Activated naive CD8-positive, alpha-beta T cell treated with anti-CD3 and anti-CD28 coated beads, Interleukin-2, amount 10 ng/mL, durations not matched to agents 7 days and 5 days (primary cell): ENCODE measurements at regions not wholly inside any gene's neighbourhood (a gene's known extent, or its start where the extent isn't known, plus 50 kb on each side); places are given as distances from the start of the nearest gene placed in this dataset.

Experiments used
- ATAC-seq: fragments of 150-1000 bp; cut with Tn5 transposase; one replicate; pipeline ENCODE4 v1.10.0; 2021; ENCODE audit warnings: low read depth, moderate library complexity
- POLR2A ChIA-PET: fragments of 350-600 bp; sonication (Branson Sonifier 250); formaldehyde crosslinking; loops from one replicate; lab custom pipeline; 2021; ENCODE audit warnings: antibody characterized with exemption; lab: Charles Lee
- DNase-seq: peaks from one replicate; pipeline ENCODE4 v3.0.0; 2021
- H3K27ac Mint-ChIP-seq: one replicate; pipeline ENCODE4 v1.8.0; 2022; ENCODE audit warnings: mild to moderate bottlenecking, mixed read lengths
- H3K27me3 Mint-ChIP-seq: one replicate; pipeline ENCODE4 v1.8.0; 2022; ENCODE audit warnings: mild to moderate bottlenecking, moderate library complexity, mixed read lengths
- H3K36me3 Mint-ChIP-seq: one replicate; pipeline ENCODE4 v1.8.0; 2021; ENCODE audit warnings: mild to moderate bottlenecking, mixed read lengths
- H3K4me1 Mint-ChIP-seq: one replicate; pipeline ENCODE4 v1.8.0; 2021; ENCODE audit warnings: mixed read lengths
- H3K4me3 Mint-ChIP-seq: one replicate; pipeline ENCODE4 v1.8.0; 2022; ENCODE audit warnings: mild to moderate bottlenecking, moderate library complexity, mixed read lengths
- H3K9me3 Mint-ChIP-seq: one replicate; pipeline ENCODE4 v1.8.0; 2021; ENCODE audit warnings: mixed read lengths

DNA sequence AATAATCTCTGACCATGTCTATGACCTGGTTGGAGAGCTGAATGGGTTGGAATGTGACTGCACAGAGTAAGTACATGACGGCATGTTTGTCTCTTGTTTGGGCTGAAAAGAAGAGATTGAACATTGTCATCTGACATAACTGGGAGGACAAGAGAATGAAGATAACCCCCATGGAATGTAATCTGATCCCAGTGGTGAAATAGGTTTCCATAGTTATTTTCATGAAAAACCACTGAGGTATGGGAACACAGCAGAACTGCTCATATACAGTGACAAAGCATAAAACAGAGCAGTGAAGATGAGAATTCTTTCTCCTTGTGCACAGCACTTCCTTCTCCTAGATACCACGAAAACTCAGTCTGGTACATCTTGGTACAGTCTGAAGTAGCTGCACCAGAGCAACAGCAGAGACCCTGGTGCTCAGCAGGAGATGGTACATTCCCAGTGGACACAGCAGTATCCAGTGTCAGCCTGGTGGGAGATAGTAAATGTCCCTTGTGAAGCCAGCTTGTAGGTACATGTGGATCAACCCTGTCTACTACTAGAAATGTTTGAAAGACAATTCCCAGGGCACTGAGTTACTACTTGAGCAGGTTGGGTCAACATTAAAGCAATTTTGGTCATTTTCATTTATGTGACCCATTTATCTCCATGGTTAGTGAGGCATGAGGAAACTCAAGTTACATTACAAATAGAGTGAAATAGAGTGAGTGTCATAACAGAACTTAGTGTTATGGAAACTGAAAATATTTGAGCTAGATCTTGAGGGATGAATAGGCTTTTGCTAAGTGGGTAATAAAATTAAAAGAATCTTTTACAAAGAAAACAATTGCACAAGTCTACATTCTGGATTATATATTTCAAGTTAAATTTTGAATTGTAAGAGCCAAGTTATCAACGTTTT is 178.3 kb downstream of the SUCNR1 start:
- Mint-ChIP-seq H3K9me3 (no peaks in the 10 kb centered on the region), H3K4me3 (no peak overlapping the region), H3K27ac (no peak overlapping the region), H3K27me3 (peaks cover 15% of the 10 kb centered on the region), H3K36me3 (no peaks in the 10 kb centered on the region), H3K4me1 (no peaks in the 10 kb centered on the region)
- DNase-seq (no peak), ATAC-seq (no peak)
- POLR2A ChIA-PET, result no interaction called here

DNA sequence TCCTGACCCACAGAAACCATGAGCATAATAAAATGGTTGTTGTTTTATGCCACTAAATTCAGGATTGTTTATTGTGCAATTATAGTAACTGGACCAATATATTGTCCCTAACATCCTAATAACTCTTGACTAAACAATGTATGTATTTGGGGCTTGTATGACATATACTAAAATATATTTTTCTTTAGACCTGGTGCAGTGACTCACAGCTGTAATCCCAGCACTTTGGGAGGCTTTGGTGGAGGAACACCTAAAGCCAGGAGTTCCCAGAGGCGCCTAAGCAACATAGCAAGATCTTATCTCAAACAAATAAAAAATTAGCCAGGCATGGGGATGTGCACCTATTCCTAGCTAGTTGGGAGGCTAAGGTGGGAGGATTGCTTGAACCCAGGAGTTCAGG is 180.4 kb downstream of the SUCNR1 start:
- Mint-ChIP-seq H3K27ac (no peak overlapping the region), H3K4me1 (no peaks in the 10 kb centered on the region), H3K4me3 (no peak overlapping the region), H3K9me3 (no peaks in the 10 kb centered on the region), H3K36me3 (no peaks in the 10 kb centered on the region), H3K27me3 (peaks cover 11% of the 10 kb centered on the region)
- DNase-seq (no peak), ATAC-seq (no peak)
- POLR2A ChIA-PET, result no interaction called here

DNA sequence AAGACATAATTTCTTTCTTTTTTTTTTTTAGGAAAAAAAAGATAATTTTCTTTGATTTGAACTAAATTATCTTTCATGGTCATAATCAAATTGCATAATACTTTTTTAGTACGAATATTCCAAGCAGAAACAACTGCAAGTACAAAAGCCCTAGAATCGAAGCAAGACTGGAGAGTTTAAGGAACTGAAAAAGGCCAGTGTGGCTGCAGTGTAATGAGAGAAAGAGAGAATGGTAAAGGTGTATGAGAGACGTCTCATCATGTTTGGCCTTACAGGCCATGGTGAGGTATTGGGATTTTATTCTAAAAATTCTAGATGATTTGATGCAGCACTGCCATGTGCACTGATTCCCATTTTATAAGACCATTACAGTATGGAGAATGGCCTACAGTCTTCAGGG is 180.9 kb downstream of the SUCNR1 start:
- no peaks in the 10 kb centered on the region for H3K36me3 Mint-ChIP-seq
- no peak overlapping the region for H3K27ac Mint-ChIP-seq
- peaks cover 10% of the 10 kb centered on the region for H3K27me3 Mint-ChIP-seq
- no peak overlapping the region for H3K4me3 Mint-ChIP-seq
- no peaks in the 10 kb centered on the region for H3K9me3 Mint-ChIP-seq
- no peak for DNase-seq
- ATAC-seq, result no peak
- POLR2A ChIA-PET, result no interaction called here
- no peaks in the 10 kb centered on the region for H3K4me1 Mint-ChIP-seq

DNA sequence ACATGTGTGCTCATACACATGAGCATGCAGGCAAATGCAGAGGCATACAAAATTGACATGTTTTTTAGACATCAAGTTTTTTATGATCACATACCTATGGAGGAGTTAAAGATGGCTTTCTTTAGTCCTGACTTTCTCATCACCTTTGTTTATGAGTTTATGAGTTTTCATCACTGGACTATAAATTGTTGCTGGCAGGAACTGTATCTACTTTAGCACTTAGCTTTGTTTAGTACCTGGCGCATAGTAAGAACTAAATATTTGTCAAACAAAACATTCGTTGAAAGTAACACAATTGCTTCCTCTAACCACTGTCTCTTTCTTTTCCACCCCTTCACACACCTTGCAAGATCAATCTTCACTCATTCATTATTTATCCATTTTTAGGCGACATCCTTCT is 182.6 kb downstream of the SUCNR1 start:
- H3K27ac Mint-ChIP-seq, result no peak overlapping the region
- H3K27me3 Mint-ChIP-seq, result peaks cover 15% of the 10 kb centered on the region
- H3K9me3 Mint-ChIP-seq, result no peaks in the 10 kb centered on the region
- POLR2A ChIA-PET, result no interaction called here
- ATAC-seq (no peak), DNase-seq (no peak)
- no peaks in the 10 kb centered on the region for H3K4me1 Mint-ChIP-seq
- H3K36me3 Mint-ChIP-seq, result no peaks in the 10 kb centered on the region
- no peak overlapping the region for H3K4me3 Mint-ChIP-seq

DNA sequence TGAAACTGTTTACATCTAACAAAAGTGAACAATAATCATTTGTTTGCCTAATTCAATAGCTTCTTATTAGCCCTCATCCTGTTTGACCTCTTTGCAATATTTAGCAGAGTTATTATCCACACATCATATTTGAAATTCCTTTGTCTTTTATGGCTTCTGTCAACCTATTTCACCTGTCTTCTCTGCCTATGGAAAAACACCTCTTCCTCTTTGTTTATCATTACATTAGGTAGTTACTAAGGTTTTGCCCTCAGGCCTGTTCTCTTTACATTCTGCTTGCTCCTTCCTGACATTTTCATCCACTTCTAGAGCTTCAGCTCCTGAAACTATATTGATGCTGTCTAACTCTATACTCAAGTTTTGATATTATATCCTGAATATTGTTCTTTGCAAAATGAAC is 183.0 kb downstream of the SUCNR1 start:
- Mint-ChIP-seq H3K27me3 (peaks cover 15% of the 10 kb centered on the region), H3K9me3 (no peaks in the 10 kb centered on the region), H3K27ac (no peak overlapping the region), H3K36me3 (no peaks in the 10 kb centered on the region), H3K4me1 (no peaks in the 10 kb centered on the region), H3K4me3 (no peak overlapping the region)
- POLR2A ChIA-PET, result no interaction called here
- no peak for ATAC-seq
- DNase-seq, result no peak

DNA sequence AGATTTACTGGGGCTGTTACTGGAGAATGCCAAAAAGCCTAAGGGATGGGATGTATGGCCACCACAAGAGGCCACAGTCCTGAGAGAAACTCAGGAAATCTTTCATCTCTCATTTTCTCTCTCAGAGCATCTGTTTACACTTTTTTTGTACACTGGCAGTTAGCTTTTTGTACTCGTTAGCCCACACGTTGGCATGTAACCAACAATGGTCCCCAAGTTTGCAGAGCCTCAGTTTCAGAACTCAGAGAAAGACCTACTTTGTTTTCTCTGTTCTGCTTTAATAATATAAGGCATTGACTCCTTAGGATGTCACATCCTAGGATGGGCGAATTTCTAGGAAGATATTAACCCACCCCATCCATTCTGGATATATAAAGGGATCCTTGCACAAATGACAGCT is 183.5 kb downstream of the SUCNR1 start:
- POLR2A ChIA-PET, result no interaction called here
- Mint-ChIP-seq H3K36me3 (no peaks in the 10 kb centered on the region), H3K27ac (no peak overlapping the region)

DNA sequence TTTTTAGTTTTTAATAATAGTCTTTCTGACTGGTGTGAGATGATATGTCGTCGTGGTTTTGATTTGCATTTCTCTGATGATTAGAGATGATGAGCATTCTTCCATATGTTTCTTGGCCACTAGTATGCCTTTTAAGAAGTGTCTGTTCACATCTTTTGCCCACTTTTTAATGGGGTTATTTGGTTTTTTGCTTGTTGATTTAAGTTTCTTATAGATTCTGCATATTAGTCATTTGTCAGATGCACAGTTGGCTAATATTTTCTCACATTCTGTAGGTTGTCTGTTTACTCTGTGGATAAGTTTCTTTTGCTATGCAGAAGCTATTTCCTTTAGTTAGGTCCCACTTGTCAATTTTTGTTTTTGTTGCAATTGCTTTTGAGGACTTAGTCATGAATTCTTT is 185.4 kb downstream of the SUCNR1 start:
- Mint-ChIP-seq H3K36me3 (no peaks in the 10 kb centered on the region), H3K4me1 (no peaks in the 10 kb centered on the region), H3K27ac (no peak overlapping the region), H3K9me3 (no peaks in the 10 kb centered on the region), H3K27me3 (peaks cover 17% of the 10 kb centered on the region), H3K4me3 (no peak overlapping the region)
- ATAC-seq (no peak), DNase-seq (no peak)
- POLR2A ChIA-PET, result no interaction called here

More for the DNA sequence above, 183.5 kb downstream of the SUCNR1 start:
- Mint-ChIP-seq H3K27me3 (peaks cover 15% of the 10 kb centered on the region), H3K4me3 (no peak overlapping the region), H3K4me1 (no peaks in the 10 kb centered on the region), H3K9me3 (no peaks in the 10 kb centered on the region)
- no peak for ATAC-seq
- DNase-seq, result no peak

DNA sequence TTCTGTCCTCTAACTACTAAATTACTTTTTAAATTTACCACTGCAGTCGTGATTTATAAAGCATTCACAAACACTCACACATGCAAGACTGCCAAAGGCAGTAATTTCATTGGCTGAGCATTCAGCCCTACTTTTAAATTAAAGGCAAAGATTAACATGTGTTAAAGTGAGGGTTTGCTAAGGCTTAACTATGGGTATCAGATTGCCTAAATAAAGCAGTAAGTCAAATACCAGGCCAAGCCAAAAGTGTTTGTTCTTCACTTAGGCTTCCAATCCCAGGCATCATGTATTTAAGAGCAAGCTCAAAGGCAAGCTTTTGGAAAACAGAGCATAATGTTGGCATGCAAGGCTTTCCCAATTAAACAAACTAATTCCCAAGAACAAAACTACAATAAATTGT is 187.3 kb downstream of the SUCNR1 start:
- Mint-ChIP-seq H3K27me3 (peaks cover 21% of the 10 kb centered on the region), H3K4me1 (no peaks in the 10 kb centered on the region), H3K36me3 (no peaks in the 10 kb centered on the region), H3K4me3 (no peak overlapping the region), H3K9me3 (no peaks in the 10 kb centered on the region), H3K27ac (no peak overlapping the region)
- ATAC-seq (no peak), DNase-seq (no peak)
- POLR2A ChIA-PET, result no interaction called here

DNA sequence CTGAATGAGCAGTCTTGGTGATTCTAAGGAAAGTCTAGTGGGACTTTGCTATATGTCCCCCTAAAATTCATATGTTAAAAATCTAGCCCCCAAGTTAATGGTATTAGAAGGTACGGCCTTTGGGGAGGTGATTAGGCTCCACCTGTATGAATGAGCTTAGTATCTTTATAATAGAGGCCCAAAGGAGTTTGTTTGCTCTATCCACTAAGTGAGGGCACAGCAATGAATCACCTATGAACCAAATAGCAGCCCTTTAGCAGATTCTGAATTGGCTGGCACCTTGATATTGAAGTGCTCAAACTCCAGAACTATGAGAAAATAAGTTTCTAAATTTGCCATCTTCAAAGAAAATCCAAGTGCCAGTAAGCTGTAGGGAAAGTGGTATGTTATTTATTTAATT is 187.9 kb downstream of the SUCNR1 start:
- Mint-ChIP-seq H3K4me3 (no peak overlapping the region), H3K36me3 (no peaks in the 10 kb centered on the region), H3K27me3 (peaks cover 21% of the 10 kb centered on the region), H3K4me1 (no peaks in the 10 kb centered on the region), H3K27ac (no peak overlapping the region), H3K9me3 (no peaks in the 10 kb centered on the region)
- DNase-seq (no peak), ATAC-seq (no peak)
- POLR2A ChIA-PET, result no interaction called here

DNA sequence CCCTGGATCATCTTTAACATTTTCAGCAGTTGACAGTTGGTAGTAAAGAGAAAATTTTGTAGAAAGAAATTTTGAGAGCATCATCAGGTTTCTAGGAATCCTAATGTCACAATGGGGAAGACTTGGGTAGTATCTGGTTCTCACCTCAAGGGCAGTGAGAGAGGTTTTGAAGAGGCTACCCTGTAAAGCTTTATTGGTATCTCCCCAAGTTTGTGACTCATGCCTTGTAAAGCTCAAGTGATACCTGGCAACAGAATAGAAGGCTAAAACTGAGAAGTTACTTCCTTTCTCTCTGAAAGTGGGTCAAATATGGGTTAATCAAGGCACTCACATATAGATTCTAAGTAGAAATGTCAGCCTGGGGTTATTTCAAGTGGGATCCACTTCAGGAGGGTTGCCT is 196.4 kb downstream of the SUCNR1 start:
- H3K27me3 Mint-ChIP-seq, result peaks cover 8% of the 10 kb centered on the region
- no peaks in the 10 kb centered on the region for H3K4me1 Mint-ChIP-seq
- no peaks in the 10 kb centered on the region for H3K36me3 Mint-ChIP-seq
- no peaks in the 10 kb centered on the region for H3K9me3 Mint-ChIP-seq
- no peak overlapping the region for H3K27ac Mint-ChIP-seq
- ATAC-seq, result no peak
- no peak for DNase-seq
- POLR2A ChIA-PET, result no interaction called here
- no peak overlapping the region for H3K4me3 Mint-ChIP-seq

DNA sequence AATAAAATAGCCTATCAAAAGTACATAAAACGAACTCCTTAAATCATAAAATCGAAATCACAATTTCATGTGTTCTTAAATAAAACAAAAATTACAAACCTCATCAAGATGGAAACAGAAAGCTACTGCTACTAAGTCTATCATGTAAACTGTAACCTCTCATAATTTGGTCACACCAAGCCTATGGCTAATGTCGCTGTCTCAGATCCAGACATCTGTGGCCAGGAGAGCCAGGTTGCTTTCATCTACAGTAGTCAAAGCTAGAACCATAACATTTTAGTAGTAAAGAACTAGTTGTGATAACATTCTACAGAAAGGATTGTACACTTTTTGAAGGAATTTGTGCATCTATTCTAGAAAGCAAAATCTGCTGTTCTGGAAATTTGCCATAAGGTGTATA is 197.4 kb upstream of the MBNL1 start:
- POLR2A ChIA-PET, result no interaction called here
- DNase-seq (no peak), ATAC-seq (no peak)
- Mint-ChIP-seq H3K4me3 (no peak overlapping the region), H3K36me3 (no peaks in the 10 kb centered on the region), H3K4me1 (no peaks in the 10 kb centered on the region), H3K9me3 (no peaks in the 10 kb centered on the region), H3K27ac (no peak overlapping the region), H3K27me3 (no peaks in the 10 kb centered on the region)

DNA sequence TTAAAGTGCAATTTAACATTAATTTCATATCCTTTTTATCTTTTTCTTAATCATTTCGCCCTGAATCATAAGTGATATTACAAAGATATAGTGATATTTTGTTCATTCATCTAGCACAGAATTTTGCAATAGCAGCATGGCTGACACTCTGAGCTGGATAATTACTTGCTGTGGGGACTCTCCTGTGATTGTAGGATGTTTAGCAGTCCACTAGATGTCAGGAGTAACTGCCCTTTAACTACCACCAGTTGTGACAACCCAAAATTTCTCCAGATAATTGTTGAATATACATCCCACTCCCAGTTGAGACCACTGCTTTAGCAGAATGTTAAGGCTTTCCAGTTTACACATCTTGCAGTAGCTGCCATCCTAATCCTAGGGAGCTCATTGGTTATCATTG is 196.8 kb upstream of the MBNL1 start:
- no peak for DNase-seq
- no peak overlapping the region for H3K4me3 Mint-ChIP-seq
- no peaks in the 10 kb centered on the region for H3K9me3 Mint-ChIP-seq
- H3K27me3 Mint-ChIP-seq, result no peaks in the 10 kb centered on the region
- peak; percentile 60 for ATAC-seq
- no peak overlapping the region for H3K27ac Mint-ChIP-seq
- POLR2A ChIA-PET, result no interaction called here
- no peaks in the 10 kb centered on the region for H3K4me1 Mint-ChIP-seq
- no peaks in the 10 kb centered on the region for H3K36me3 Mint-ChIP-seq

DNA sequence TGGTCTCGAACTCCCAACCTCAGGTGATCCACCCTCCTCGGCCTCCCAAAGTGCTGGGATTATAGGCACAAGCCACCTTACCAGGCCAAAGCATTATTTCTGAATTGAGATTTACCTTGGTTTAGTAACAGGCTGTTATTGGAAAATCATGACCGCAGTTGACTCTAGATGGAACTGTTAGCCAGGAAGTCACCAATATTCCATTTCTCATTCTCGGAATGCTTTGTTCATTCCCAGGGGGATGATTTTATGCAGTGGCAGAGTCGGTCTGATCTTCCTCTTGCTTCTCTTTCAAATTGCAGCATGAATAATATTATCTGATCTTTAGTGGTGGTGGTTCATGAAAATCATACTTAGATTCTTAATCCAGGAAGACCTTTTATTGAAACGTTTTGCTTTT is 195.5 kb upstream of the MBNL1 start:
- DNase-seq (no peak), ATAC-seq (no peak)
- Mint-ChIP-seq H3K4me1 (no peaks in the 10 kb centered on the region), H3K9me3 (no peaks in the 10 kb centered on the region), H3K27me3 (no peaks in the 10 kb centered on the region), H3K36me3 (no peaks in the 10 kb centered on the region), H3K27ac (no peak overlapping the region), H3K4me3 (no peak overlapping the region)
- POLR2A ChIA-PET, result interaction anchor here (0.6 kb wide), 1 partner anchor 451 kb away, joined by 3 read pairs; no protein-coding TSS in a partner anchor

DNA sequence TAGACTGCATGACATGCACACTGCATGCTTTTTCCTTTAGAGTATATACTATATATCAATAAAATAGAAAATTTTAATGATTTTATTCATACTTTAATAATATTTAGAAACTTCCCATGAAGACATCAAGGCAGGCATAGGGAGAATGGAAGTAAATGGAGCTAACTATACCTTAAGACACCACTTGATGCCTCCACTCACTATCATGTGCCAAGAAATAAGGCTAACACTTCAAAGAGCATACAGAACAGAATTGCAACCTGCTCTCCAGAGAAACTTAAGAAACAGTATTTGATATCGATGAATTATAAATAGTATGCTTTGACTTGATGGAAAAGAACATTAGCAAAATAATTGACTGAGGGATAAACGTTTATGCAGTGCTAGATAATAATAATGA is 192.6 kb upstream of the MBNL1 start:
- H3K4me3 Mint-ChIP-seq, result no peak overlapping the region
- POLR2A ChIA-PET, result no interaction called here

More for the DNA sequence above, 192.6 kb upstream of the MBNL1 start:
- DNase-seq (no peak), ATAC-seq (no peak)
- H3K9me3 Mint-ChIP-seq, result peaks cover 6% of the 10 kb centered on the region
- peaks cover 2% of the 10 kb centered on the region for H3K36me3 Mint-ChIP-seq
- no peaks in the 10 kb centered on the region for H3K4me1 Mint-ChIP-seq
- no peaks in the 10 kb centered on the region for H3K27me3 Mint-ChIP-seq
- no peak overlapping the region for H3K27ac Mint-ChIP-seq
